HepG2 (cell line): ENCODE measurements at regions not wholly inside any gene's neighbourhood (a gene's known extent, or its start where the extent isn't known, plus 50 kb on each side); places are given as distances from the start of the nearest gene placed in this dataset.

ENCODE experiments used
- ATAC-seq: fragments of 200-7000 bp; cut with Tn5 transposase; 3 replicates; pipeline ENCODE4 v1.9.1; 2020; ENCODE audit warnings: mild to moderate bottlenecking, moderate library complexity
- BruUV-seq: library from RNA; stranded (reverse); fragments of 400-500 nt; replicated peaks from 2 replicates; lab custom pipeline; 2021; lab: Mats Ljungman, UMichigan
- CTCF ChIA-PET: fragments of 300-600 bp; formaldehyde crosslinking; extraction: SDS; loops from one replicate; lab custom pipeline; 2021; ENCODE audit warnings: low total read pairs, inconsistent platforms, low intra/inter-chr PET ratio; lab: Yijun Ruan, JAX
- POLR2A ChIA-PET: fragments of 350-600 bp; sonication (Branson Sonifier 250); formaldehyde crosslinking; loops from one replicate; lab custom pipeline; 2020; ENCODE audit warnings: antibody characterized with exemption, inconsistent platforms; lab: Yijun Ruan, JAX
- DNase-seq: peaks from one replicate; pipeline ENCODE4 v3.0.0-alpha.2; 2015; ENCODE audit warnings: low spot score
- FAIRE-seq: peaks from 3 replicates; lab custom pipeline; 2011; peaks lifted over from hg19 to GRCh38; lab: Jason Lieb, UNC
- H2AFZ ChIP-seq: one replicate; pipeline ENCODE4 v1.6.1; 2011; ENCODE audit warnings: low read length, inconsistent platforms
- H3K27ac ChIP-seq: fragments of 300-600 bp; 3 replicates; pipeline ENCODE4 v1.8.0; 2011; ENCODE audit warnings: mixed run types, mild to moderate bottlenecking, mixed read lengths, low read length, inconsistent platforms; ENCODE audit not compliant: insufficient read depth; ENCODE audit errors: extremely low read length
- H3K27me3 ChIP-seq, 2 experiments: fragments of 200-600 bp in 1 of 2; 2 replicates in 1 of 2; 3 replicates in 1 of 2; pipeline versions ENCODE4 v1.6.0 to v1.8.0; 2011; ENCODE audit warnings: low read length in 2 of 2, mild to moderate bottlenecking in 2 of 2, moderate library complexity in 2 of 2, inconsistent platforms in 1 of 2; ENCODE audit not compliant: insufficient read depth in 2 of 2, control insufficient read depth in 1 of 2
- H3K36me3 ChIP-seq, 2 experiments: fragments of 200-600 bp in 1 of 2; replicated peaks in 1 of 2; 2 replicates in 1 of 2; 3 replicates in 1 of 2; pipeline versions ENCODE4 v1.5.1 to v1.8.0; 2011; ENCODE audit warnings: low read length in 2 of 2, inconsistent platforms in 1 of 2; ENCODE audit not compliant: insufficient read depth in 2 of 2, control insufficient read depth in 1 of 2
- H3K4me1 ChIP-seq: 2 replicates; pipeline ENCODE4 v1.5.1; 2012; ENCODE audit warnings: low read length, inconsistent platforms; ENCODE audit not compliant: insufficient read depth
- H3K4me2 ChIP-seq: 2 replicates; pipeline ENCODE4 v1.6.0; 2011; ENCODE audit warnings: low read depth, low read length, inconsistent platforms
- H3K4me3 ChIP-seq, 3 experiments: fragments of 200-600 bp in 1 of 3; sonication (generic), shearing (Covaris generic) in 1 of 3; replicated peaks in 1 of 3; 2 replicates each; pipeline ENCODE4 v1.5.1; 2011 to 2016; ENCODE audit warnings: low read length in 3 of 3, inconsistent platforms in 2 of 3, low read depth in 2 of 3, mild to moderate bottlenecking in 2 of 3, control low read depth in 1 of 3, mixed read lengths in 1 of 3; ENCODE audit not compliant: insufficient read depth in 1 of 3
- H3K79me2 ChIP-seq: one replicate; pipeline ENCODE4 v1.6.1; 2011; ENCODE audit warnings: low read length, inconsistent platforms; ENCODE audit not compliant: insufficient read depth
- H3K9ac ChIP-seq: 2 replicates; pipeline ENCODE4 v1.6.0; 2011; ENCODE audit warnings: mild to moderate bottlenecking, low read depth, low read length, inconsistent platforms; ENCODE audit not compliant: insufficient read depth
- H3K9me3 ChIP-seq: 2 replicates; pipeline ENCODE4 v1.5.1; 2012; ENCODE audit warnings: mild to moderate bottlenecking, low read length
- H4K20me1 ChIP-seq: 2 replicates; pipeline ENCODE4 v1.6.0; 2011; ENCODE audit warnings: inconsistent platforms, mild to moderate bottlenecking, low read length, moderate library complexity; ENCODE audit not compliant: insufficient read depth
- ATM ChIP-seq: fragments of 450-650 bp; IDR thresholded peaks from 2 replicates; pipeline ENCODE4 v1.7.1; 2017; ENCODE audit warnings: mild to moderate bottlenecking, borderline replicate concordance
- KLF15 ChIP-seq: sonication (generic); formaldehyde crosslinking; IDR thresholded peaks from 2 replicates; pipeline ENCODE4 v1.8.1; 2023; ENCODE audit warnings: borderline replicate concordance, mild to moderate bottlenecking, inconsistent platforms, missing genetic modification reagents, mixed read lengths
- MBD4 ChIP-seq: IDR thresholded peaks from 2 replicates; pipeline ENCODE4 v1.6.1; 2012; ENCODE audit warnings: low read length, inconsistent platforms, borderline replicate concordance
- PHF5A ChIP-seq: IDR thresholded peaks from one replicate; pipeline ENCODE4 v1.6.1; 2018; ENCODE audit warnings: low read depth, missing genetic modification reagents; ENCODE audit not compliant: unreplicated experiment
- REL ChIP-seq: sonication (generic); formaldehyde crosslinking; conservative IDR thresholded peaks from 2 replicates; pipeline ENCODE4 v1.8.0; 2022; ENCODE audit warnings: mild to moderate bottlenecking, missing genetic modification reagents, moderate library complexity
- TCF7 ChIP-seq: sonication (generic); IDR thresholded peaks from 2 replicates; pipeline ENCODE4 v1.6.1; 2016; ENCODE audit warnings: antibody characterized with exemption, low read depth
- ZBTB42 ChIP-seq: sonication (generic); formaldehyde crosslinking; IDR thresholded peaks from 2 replicates; pipeline ENCODE4 v1.5.0; 2020; ENCODE audit warnings: mild to moderate bottlenecking, missing genetic modification reagents
- ZNF121 ChIP-seq: sonication (generic); formaldehyde crosslinking; IDR thresholded peaks from 2 replicates; pipeline ENCODE4 v1.5.0; 2020; ENCODE audit warnings: mild to moderate bottlenecking, missing genetic modification reagents
- ZNF263 ChIP-seq: sonication (generic); formaldehyde crosslinking; IDR thresholded peaks from 2 replicates; pipeline ENCODE4 v1.4.0; 2020; ENCODE audit warnings: missing genetic modification reagents
- ZNF333 ChIP-seq: sonication (generic); formaldehyde crosslinking; IDR thresholded peaks from 2 replicates; pipeline ENCODE4 v1.4.0; 2020; ENCODE audit warnings: mild to moderate bottlenecking, missing genetic modification reagents, borderline replicate concordance
- ZNF614 ChIP-seq: IDR thresholded peaks from 2 replicates; pipeline ENCODE4 v1.6.1; 2018; ENCODE audit warnings: missing biosample characterization, missing genetic modification reagents, inconsistent platforms, borderline replicate concordance
- ZNF790 ChIP-seq: sonication (generic); formaldehyde crosslinking; IDR thresholded peaks from 2 replicates; pipeline ENCODE4 v1.8.0; 2022; ENCODE audit warnings: missing genetic modification reagents, mild to moderate bottlenecking, borderline replicate concordance
- ZNF83 ChIP-seq: sonication (generic); formaldehyde crosslinking; IDR thresholded peaks from 2 replicates; pipeline ENCODE4 v1.4.0; 2020; ENCODE audit warnings: missing genetic modification reagents, mild to moderate bottlenecking, borderline replicate concordance
- WGBS: methylation state at CpG from one replicate; pipeline ENCODE4 v1.1.6; 2017; ENCODE audit warnings: low lambda C conversion rate; 5-methylcytosine and 5-hydroxymethylcytosine counted together
- in situ Hi-C: cut with HindIII; loops from 2 replicates; pipeline ENCODE4 v1.10.0; 2017; ENCODE audit warnings: low pct_unique_long_range_greater_than_20kb; ENCODE audit not compliant: extremely low pct_ligation_motif_present
- intact Hi-C: fragments of 100-400 bp; cut with micrococcal nuclease; formaldehyde crosslinking; loops from one replicate; pipeline ENCODE4 v1.10.0; 2022; ENCODE audit not compliant: unreplicated experiment
- TF ChIP-seq, protein P1 (sequence below): sonication (generic); formaldehyde crosslinking; conservative IDR thresholded peaks from 2 replicates; pipeline ENCODE4 v1.8.0; 2022; ENCODE audit warnings: missing genetic modification reagents
- TF ChIP-seq, protein P2 (sequence below): sonication (generic); formaldehyde crosslinking; conservative IDR thresholded peaks from 2 replicates; pipeline ENCODE4 v1.4.0; 2020; ENCODE audit warnings: missing genetic modification reagents
- TF ChIP-seq, protein P3 (sequence below): sonication (generic); formaldehyde crosslinking; IDR thresholded peaks from 2 replicates; pipeline ENCODE4 v1.5.0; 2020; ENCODE audit warnings: missing genetic modification reagents, mild to moderate bottlenecking, borderline replicate concordance

DNA sequence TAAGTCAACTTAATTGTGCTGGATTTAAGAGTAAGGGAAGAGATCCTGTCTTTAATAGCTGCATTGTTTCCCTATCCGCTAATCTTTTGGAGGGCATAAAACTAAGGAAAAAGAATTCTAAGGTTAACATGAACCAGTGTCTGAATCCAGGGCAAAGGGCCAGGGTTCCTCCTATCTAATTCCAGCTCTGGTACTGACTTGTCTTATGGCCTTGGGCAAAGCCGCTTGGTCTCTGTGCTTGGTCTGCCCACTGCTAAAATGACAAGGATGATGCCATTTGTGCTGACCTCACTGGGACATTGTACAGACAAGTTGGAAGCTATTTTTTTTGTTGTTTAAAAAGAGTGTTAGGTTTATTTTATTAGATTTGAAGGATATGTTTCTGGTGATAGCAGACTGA is 334.7 kb upstream of the PIK3R1 start:
- ChIA-PET CTCF (no interaction called here), POLR2A (no interaction called here)
- WGBS: 53% methylated on average over 2 of the region's 2 CpGs
- Histone ChIP-seq H4K20me1 (no peaks in the 10 kb centered on the region), H3K9me3 (no peaks in the 10 kb centered on the region), H3K27ac (no peak overlapping the region), H3K4me1 (0 out of 2 replicates have a peak, but pooled peaks cover 11% of the 10 kb centered on the region), H3K9ac (no peak overlapping the region), H3K4me2 (no peak overlapping the region), H2AFZ (no peak overlapping the region), H3K4me3 (no peak overlapping the region), H3K27me3 (peaks cover 0 to 4% of the 10 kb centered on the region in 2 experiments; a peak in 1 of 5 replicates), H3K79me2 (no peaks in the 10 kb centered on the region), H3K36me3 (no peaks in the 10 kb centered on the region)
- no peak for FAIRE-seq
- TF ChIP-seq PHF5A: no peak
- TF ChIP-seq ZNF333 (CRISPR knock-in tag): no peak
- TF ChIP-seq MBD4: no peak
- no peak for TF ChIP-seq ZNF614 (CRISPR knock-in tag)
- TF ChIP-seq ZNF790 (CRISPR knock-in tag): no peak
- no peak for TF ChIP-seq ZNF121 (CRISPR knock-in tag)
- TF ChIP-seq REL (CRISPR knock-in tag): no peak
- TF ChIP-seq, protein P1, sequence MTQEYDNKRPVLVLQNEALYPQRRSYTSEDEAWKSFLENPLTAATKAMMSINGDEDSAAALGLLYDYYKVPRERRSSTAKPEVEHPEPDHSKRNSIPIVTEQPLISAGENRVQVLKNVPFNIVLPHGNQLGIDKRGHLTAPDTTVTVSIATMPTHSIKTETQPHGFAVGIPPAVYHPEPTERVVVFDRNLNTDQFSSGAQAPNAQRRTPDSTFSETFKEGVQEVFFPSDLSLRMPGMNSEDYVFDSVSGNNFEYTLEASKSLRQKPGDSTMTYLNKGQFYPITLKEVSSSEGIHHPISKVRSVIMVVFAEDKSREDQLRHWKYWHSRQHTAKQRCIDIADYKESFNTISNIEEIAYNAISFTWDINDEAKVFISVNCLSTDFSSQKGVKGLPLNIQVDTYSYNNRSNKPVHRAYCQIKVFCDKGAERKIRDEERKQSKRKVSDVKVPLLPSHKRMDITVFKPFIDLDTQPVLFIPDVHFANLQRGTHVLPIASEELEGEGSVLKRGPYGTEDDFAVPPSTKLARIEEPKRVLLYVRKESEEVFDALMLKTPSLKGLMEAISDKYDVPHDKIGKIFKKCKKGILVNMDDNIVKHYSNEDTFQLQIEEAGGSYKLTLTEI: no peak
- no peak for TF ChIP-seq ATM
- TF ChIP-seq KLF15 (CRISPR knock-in tag): no peak
- TF ChIP-seq, protein P2, sequence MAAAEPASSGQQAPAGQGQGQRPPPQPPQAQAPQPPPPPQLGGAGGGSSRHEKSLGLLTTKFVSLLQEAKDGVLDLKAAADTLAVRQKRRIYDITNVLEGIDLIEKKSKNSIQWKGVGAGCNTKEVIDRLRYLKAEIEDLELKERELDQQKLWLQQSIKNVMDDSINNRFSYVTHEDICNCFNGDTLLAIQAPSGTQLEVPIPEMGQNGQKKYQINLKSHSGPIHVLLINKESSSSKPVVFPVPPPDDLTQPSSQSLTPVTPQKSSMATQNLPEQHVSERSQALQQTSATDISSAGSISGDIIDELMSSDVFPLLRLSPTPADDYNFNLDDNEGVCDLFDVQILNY (CRISPR knock-in tag): no peak
- no peak for TF ChIP-seq ZBTB42 (CRISPR knock-in tag)
- no peak for TF ChIP-seq ZNF263 (CRISPR knock-in tag)
- no peak for TF ChIP-seq ZNF83 (CRISPR knock-in tag)
- TF ChIP-seq TCF7: no peak
- TF ChIP-seq, protein P3, sequence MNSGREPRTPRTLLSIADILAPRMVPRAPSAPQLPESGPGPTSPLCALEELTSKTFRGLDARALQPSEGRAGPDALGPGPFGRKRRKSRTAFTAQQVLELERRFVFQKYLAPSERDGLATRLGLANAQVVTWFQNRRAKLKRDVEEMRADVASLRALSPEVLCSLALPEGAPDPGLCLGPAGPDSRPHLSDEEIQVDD: no peak
- no TSS peak for BruUV-seq
- DNase-seq: no peak
- in situ Hi-C loops: no loop called here
- intact Hi-C loops: no loop called here
- ATAC-seq: no peak
